ENCODE measurements at regions not wholly inside any gene's neighbourhood (a gene's known extent, or its start where the extent isn't known, plus 50 kb on each side); places are given as distances from the start of the nearest gene placed in this dataset.

DNA sequence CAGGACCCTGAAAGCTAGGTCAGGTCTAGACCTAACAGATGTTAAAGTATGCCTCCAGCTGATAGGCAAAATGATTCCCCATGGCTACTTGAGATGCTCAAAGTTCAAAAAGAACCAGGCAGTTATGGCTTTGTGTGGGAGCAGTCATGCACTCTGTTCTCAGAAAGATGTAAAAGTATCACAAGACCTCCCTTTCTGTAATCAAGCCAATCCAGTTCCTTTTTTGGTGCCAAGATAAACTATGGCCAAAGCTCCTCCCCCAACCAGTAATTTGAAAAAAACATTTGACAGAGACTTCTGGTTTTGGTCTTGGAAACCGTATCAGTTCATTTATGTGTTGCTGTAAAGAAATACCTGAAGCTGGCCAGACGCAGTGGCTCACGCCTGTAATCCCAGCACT is 51.4 kb upstream of the XIST start:
- H3K4me3 ChIP-seq (ENCODE audit: low read depth, low read length), result no peak overlapping the region
- no peak for DNase-seq (ENCODE audit: low read depth)
- TF ChIP-seq, protein P1, sequence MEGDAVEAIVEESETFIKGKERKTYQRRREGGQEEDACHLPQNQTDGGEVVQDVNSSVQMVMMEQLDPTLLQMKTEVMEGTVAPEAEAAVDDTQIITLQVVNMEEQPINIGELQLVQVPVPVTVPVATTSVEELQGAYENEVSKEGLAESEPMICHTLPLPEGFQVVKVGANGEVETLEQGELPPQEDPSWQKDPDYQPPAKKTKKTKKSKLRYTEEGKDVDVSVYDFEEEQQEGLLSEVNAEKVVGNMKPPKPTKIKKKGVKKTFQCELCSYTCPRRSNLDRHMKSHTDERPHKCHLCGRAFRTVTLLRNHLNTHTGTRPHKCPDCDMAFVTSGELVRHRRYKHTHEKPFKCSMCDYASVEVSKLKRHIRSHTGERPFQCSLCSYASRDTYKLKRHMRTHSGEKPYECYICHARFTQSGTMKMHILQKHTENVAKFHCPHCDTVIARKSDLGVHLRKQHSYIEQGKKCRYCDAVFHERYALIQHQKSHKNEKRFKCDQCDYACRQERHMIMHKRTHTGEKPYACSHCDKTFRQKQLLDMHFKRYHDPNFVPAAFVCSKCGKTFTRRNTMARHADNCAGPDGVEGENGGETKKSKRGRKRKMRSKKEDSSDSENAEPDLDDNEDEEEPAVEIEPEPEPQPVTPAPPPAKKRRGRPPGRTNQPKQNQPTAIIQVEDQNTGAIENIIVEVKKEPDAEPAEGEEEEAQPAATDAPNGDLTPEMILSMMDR (IDR thresholded peaks at IDR 0.05; ENCODE audit: low read depth, low read length, missing control alignments), result no peak
